CD4-positive, alpha-beta T cell treated with Interleukin-17A for 4 hours (primary cell): ENCODE measurements at regions not wholly inside any gene's neighbourhood (a gene's known extent, or its start where the extent isn't known, plus 50 kb on each side); places are given as distances from the start of the nearest gene placed in this dataset.

Experiments
- DNase-seq: peaks from one replicate; pipeline ENCODE4 v3.0.0-alpha.2; 2020; ENCODE audit warnings: mixed read lengths

GRCh38 chr3:22495791-22496190 is 707.3 kb upstream of the UBE2E2 start:
- DNase-seq: no peak

- DNase-seq: no peak
These were observed 706.5 kb upstream of the UBE2E2 start for GRCh38 chr3:22496641-22497040.

- DNase-seq: no peak
These were observed 696.3 kb upstream of the UBE2E2 start for GRCh38 chr3:22506871-22507270.

- DNase-seq: no peak
These were observed 695.4 kb upstream of the UBE2E2 start for GRCh38 chr3:22507709-22508108.

GRCh38 chr3:22523925-22524324 is 679.2 kb upstream of the UBE2E2 start:
- DNase-seq: no peak

- DNase-seq: no peak
These were observed 676.8 kb upstream of the UBE2E2 start for GRCh38 chr3:22526266-22526837.

- no peak for DNase-seq
These were observed 666.6 kb upstream of the UBE2E2 start for GRCh38 chr3:22536541-22536940.

- no peak for DNase-seq
These were observed 665.6 kb upstream of the UBE2E2 start for GRCh38 chr3:22537560-22537959.

- no peak for DNase-seq
These were observed 660.8 kb upstream of the UBE2E2 start for GRCh38 chr3:22542311-22542710.

- DNase-seq: no peak
These were observed 647.2 kb upstream of the UBE2E2 start for GRCh38 chr3:22555753-22556435.

GRCh38 chr3:22565393-22565792 is 637.7 kb upstream of the UBE2E2 start:
- no peak for DNase-seq

GRCh38 chr3:22568285-22568684 is 634.8 kb upstream of the UBE2E2 start:
- no peak for DNase-seq

GRCh38 chr3:22569570-22569969 is 633.6 kb upstream of the UBE2E2 start:
- DNase-seq: no peak

- no peak for DNase-seq
These were observed 622.1 kb upstream of the UBE2E2 start for GRCh38 chr3:22581007-22581406.

- no peak for DNase-seq
These were observed 620.9 kb upstream of the UBE2E2 start for GRCh38 chr3:22582266-22582665.

- no peak for DNase-seq
These were observed 617.6 kb upstream of the UBE2E2 start for GRCh38 chr3:22585504-22585903.

- DNase-seq: no peak
These were observed 617.2 kb upstream of the UBE2E2 start for GRCh38 chr3:22585911-22586310.

- no peak for DNase-seq
These were observed 615.7 kb upstream of the UBE2E2 start for GRCh38 chr3:22587446-22587845.

GRCh38 chr3:22593638-22594037 is 609.5 kb upstream of the UBE2E2 start:
- DNase-seq: no peak

GRCh38 chr3:22594990-22595389 is 608.1 kb upstream of the UBE2E2 start:
- no peak for DNase-seq

GRCh38 chr3:22606461-22606860 is 596.7 kb upstream of the UBE2E2 start:
- DNase-seq: no peak

- DNase-seq: no peak
These were observed 596.2 kb upstream of the UBE2E2 start for GRCh38 chr3:22606938-22607337.

- DNase-seq: no peak
These were observed 595.0 kb upstream of the UBE2E2 start for GRCh38 chr3:22608093-22608492.

GRCh38 chr3:22608721-22609120 is 594.4 kb upstream of the UBE2E2 start:
- DNase-seq: no peak

- DNase-seq: no peak
These were observed 594.0 kb upstream of the UBE2E2 start for GRCh38 chr3:22609139-22609538.
